ENCODE measurements at regions not wholly inside any gene's neighbourhood (a gene's known extent, or its start where the extent isn't known, plus 50 kb on each side); places are given as distances from the start of the nearest gene placed in this dataset.

DNA sequence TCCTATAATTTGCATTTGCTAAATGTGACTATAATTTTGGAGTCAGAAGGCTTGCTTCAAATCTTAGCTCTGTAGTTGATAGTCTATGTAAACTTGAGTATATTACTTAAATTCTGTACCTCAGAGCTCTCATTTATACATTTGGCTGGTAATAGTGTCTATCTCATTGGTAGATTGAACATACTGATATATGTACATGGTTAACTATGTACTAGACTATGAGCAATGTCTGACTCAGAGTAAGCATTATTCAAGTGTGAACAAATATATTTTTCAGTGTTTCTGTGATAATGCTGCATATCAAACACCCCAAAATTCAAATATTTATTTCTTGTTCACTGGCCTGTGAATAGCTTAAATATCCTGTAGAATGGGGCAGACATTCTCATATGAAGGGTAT is 1568.9 kb upstream of the PABPC4L start:
- H3K4me2 ChIP-seq (ENCODE audit: low read depth, low read length, poor library complexity, severe bottlenecking) = no peak overlapping the region
- H3K9ac ChIP-seq (ENCODE audit: low read length) = no peak overlapping the region
- no peak for TF ChIP-seq EZH2phosphoT487 (conservative IDR thresholded peaks at IDR 0.05; ENCODE audit: low read length)
- TF ChIP-seq, protein P1, sequence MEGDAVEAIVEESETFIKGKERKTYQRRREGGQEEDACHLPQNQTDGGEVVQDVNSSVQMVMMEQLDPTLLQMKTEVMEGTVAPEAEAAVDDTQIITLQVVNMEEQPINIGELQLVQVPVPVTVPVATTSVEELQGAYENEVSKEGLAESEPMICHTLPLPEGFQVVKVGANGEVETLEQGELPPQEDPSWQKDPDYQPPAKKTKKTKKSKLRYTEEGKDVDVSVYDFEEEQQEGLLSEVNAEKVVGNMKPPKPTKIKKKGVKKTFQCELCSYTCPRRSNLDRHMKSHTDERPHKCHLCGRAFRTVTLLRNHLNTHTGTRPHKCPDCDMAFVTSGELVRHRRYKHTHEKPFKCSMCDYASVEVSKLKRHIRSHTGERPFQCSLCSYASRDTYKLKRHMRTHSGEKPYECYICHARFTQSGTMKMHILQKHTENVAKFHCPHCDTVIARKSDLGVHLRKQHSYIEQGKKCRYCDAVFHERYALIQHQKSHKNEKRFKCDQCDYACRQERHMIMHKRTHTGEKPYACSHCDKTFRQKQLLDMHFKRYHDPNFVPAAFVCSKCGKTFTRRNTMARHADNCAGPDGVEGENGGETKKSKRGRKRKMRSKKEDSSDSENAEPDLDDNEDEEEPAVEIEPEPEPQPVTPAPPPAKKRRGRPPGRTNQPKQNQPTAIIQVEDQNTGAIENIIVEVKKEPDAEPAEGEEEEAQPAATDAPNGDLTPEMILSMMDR (IDR thresholded peaks at IDR 0.05; ENCODE audit: insufficient read depth, low read length, poor library complexity, severe bottlenecking) = no peak
- no peaks in the 10 kb centered on the region for H3K27me3 ChIP-seq (ENCODE audit: low read length)
- H3K9me3 ChIP-seq (ENCODE audit: insufficient read depth, low read length) = no peaks in the 10 kb centered on the region
- no peaks in the 10 kb centered on the region for H3K9me2 ChIP-seq (replicated peaks; ENCODE audit: insufficient read depth, low read length)
- no peaks in the 10 kb centered on the region for H3F3A ChIP-seq (ENCODE audit: insufficient read depth)
- no peak overlapping the region for H2AFZ ChIP-seq (ENCODE audit: low read depth, low read length, severe bottlenecking)
- H3K36me3 ChIP-seq (ENCODE audit: low read length) = no peaks in the 10 kb centered on the region
- no peak overlapping the region for H3K27ac ChIP-seq (ENCODE audit: low read depth, low read length)
- H4K20me1 ChIP-seq (ENCODE audit: low read depth, low read length) = no peaks in the 10 kb centered on the region
- no peaks in the 10 kb centered on the region for H3K79me2 ChIP-seq (ENCODE audit: insufficient read depth, low read length)
- H3K4me3 ChIP-seq (ENCODE audit: insufficient read depth, low read length, poor library complexity, severe bottlenecking) = no peak overlapping the region

DNA sequence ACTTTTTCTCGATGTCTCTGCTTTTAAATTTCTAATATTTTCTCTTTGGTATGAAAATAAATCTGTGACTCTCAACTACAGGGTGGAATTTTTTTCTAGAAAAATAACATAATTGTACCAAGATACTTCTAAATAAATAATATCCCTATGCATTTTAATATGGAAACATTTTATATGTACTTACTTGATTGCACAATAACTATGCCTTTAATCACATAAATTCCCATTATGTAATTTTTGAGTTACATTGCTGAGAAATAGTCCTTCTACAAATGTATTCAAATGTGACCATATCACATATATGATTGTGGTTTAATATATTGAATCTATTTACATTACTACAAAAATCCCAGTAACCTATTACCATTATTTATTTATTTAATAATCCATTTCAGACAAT is 1543.3 kb upstream of the PABPC4L start:
- Histone ChIP-seq H3K9me3 (ENCODE audit: insufficient read depth, low read length) (no peaks in the 10 kb centered on the region), H3K27ac (ENCODE audit: low read depth, low read length) (no peak overlapping the region), H3K27me3 (ENCODE audit: low read length) (no peaks in the 10 kb centered on the region), H3K4me3 (ENCODE audit: insufficient read depth, low read length, poor library complexity, severe bottlenecking) (no peak overlapping the region), H3K9me2 (replicated peaks; ENCODE audit: insufficient read depth, low read length) (no peaks in the 10 kb centered on the region), H3F3A (ENCODE audit: insufficient read depth) (no peaks in the 10 kb centered on the region), H3K79me2 (ENCODE audit: insufficient read depth, low read length) (no peaks in the 10 kb centered on the region), H4K20me1 (ENCODE audit: low read depth, low read length) (no peaks in the 10 kb centered on the region), H3K36me3 (ENCODE audit: low read length) (no peaks in the 10 kb centered on the region), H3K4me2 (ENCODE audit: low read depth, low read length, poor library complexity, severe bottlenecking) (no peak overlapping the region), H3K9ac (ENCODE audit: low read length) (no peak overlapping the region), H2AFZ (ENCODE audit: low read depth, low read length, severe bottlenecking) (no peak overlapping the region)
- TF ChIP-seq, protein P1 (IDR thresholded peaks at IDR 0.05; ENCODE audit: insufficient read depth, low read length, poor library complexity, severe bottlenecking) = no peak
- TF ChIP-seq EZH2phosphoT487 (conservative IDR thresholded peaks at IDR 0.05; ENCODE audit: low read length) = no peak

DNA sequence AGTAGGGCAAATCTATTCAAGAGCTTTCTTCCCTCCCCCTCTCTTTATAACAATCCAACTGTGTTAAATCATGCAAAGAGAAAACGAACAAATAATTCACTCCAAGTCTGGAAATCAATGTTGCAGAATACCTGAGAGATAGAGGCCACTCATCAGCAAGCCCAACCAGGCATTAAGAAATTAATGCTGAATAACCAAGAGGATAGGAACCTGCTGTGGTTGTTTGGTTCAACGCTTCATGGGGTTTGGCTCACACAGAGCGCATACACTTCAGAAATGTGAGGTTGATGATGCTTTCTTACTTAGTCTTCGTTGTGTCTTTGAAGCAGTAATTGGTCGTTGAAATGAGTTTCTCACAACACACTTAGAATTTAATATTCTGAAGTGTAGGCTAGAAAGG is 1540.0 kb upstream of the PABPC4L start:
- no peak overlapping the region for H3K4me3 ChIP-seq (ENCODE audit: insufficient read depth, low read length, poor library complexity, severe bottlenecking)
- no peak overlapping the region for H3K4me2 ChIP-seq (ENCODE audit: low read depth, low read length, poor library complexity, severe bottlenecking)
- H3K9me3 ChIP-seq (ENCODE audit: insufficient read depth, low read length) = no peaks in the 10 kb centered on the region
- H3F3A ChIP-seq (ENCODE audit: insufficient read depth) = no peaks in the 10 kb centered on the region
- TF ChIP-seq, protein P1 (IDR thresholded peaks at IDR 0.05; ENCODE audit: insufficient read depth, low read length, poor library complexity, severe bottlenecking) = no peak
- no peak for TF ChIP-seq EZH2phosphoT487 (conservative IDR thresholded peaks at IDR 0.05; ENCODE audit: low read length)
- H3K36me3 ChIP-seq (ENCODE audit: low read length) = no peaks in the 10 kb centered on the region
- H3K27me3 ChIP-seq (ENCODE audit: low read length) = no peaks in the 10 kb centered on the region
- H2AFZ ChIP-seq (ENCODE audit: low read depth, low read length, severe bottlenecking) = peak overlapping the region; percentile 59
- no peak overlapping the region for H3K27ac ChIP-seq (ENCODE audit: low read depth, low read length)
- no peak overlapping the region for H3K9ac ChIP-seq (ENCODE audit: low read length)
- no peaks in the 10 kb centered on the region for H4K20me1 ChIP-seq (ENCODE audit: low read depth, low read length)
- no peaks in the 10 kb centered on the region for H3K79me2 ChIP-seq (ENCODE audit: insufficient read depth, low read length)
- no peaks in the 10 kb centered on the region for H3K9me2 ChIP-seq (replicated peaks; ENCODE audit: insufficient read depth, low read length)

Data from SU-DHL-6 (cell line).